IMR-90 (cell line): ENCODE measurements at regions not wholly inside any gene's neighbourhood (a gene's known extent, or its start where the extent isn't known, plus 50 kb on each side); places are given as distances from the start of the nearest gene placed in this dataset.

Source experiments
- CTCF ChIP-seq: conservative IDR thresholded peaks from 2 replicates; pipeline ENCODE4 v1.5.1; 2012; ENCODE audit warnings: mild to moderate bottlenecking, low read depth, low read length, improper control_type of control experiment
- MAZ ChIP-seq: IDR thresholded peaks from 2 replicates; pipeline ENCODE4 v1.6.1; 2012; ENCODE audit warnings: low read depth, mild to moderate bottlenecking, low read length, improper control_type of control experiment, moderate library complexity, borderline replicate concordance
- POLR2A ChIP-seq: IDR thresholded peaks from 2 replicates; pipeline ENCODE4 v1.6.1; 2012; ENCODE audit warnings: mild to moderate bottlenecking, low read depth, low read length
- USF2 ChIP-seq: fragments of 150-350 bp; IDR thresholded peaks from 2 replicates; pipeline ENCODE4 v1.6.1; 2017; ENCODE audit warnings: mild to moderate bottlenecking, antibody characterized with exemption, low read length, low read depth

GRCh38 chr15:85872125-85872524 lies 77.4 kb upstream of the KLHL25 start:
- TF ChIP-seq CTCF = no peak
- TF ChIP-seq POLR2A = no peak
- TF ChIP-seq USF2 = no peak
- no peak for TF ChIP-seq MAZ
